Endothelial cell of umbilical vein (primary cell): ENCODE measurements at regions not wholly inside any gene's neighbourhood (a gene's known extent, or its start where the extent isn't known, plus 50 kb on each side); places are given as distances from the start of the nearest gene placed in this dataset.

Experiments used
- BruUV-seq: library from RNA; stranded (reverse); fragments of 400-500 nt; replicated peaks from 2 replicates; lab custom pipeline; 2021; lab: Mats Ljungman, UMichigan
- CTCF ChIA-PET: fragments of 300-600, 350-600 bp; sonication (Branson Sonifier 250); formaldehyde crosslinking; loops from one replicate; lab custom pipeline; 2021; ENCODE audit warnings: antibody characterized with exemption, inconsistent platforms; lab: Charles Lee
- POLR2A ChIA-PET: fragments of 300-600, 350-600 bp; sonication (Branson Sonifier 250); formaldehyde crosslinking; loops from one replicate; lab custom pipeline; 2021; ENCODE audit warnings: antibody characterized with exemption, inconsistent platforms; lab: Charles Lee
- DNase-seq: peaks from one replicate; pipeline ENCODE4 v3.0.0-alpha.2; 2011; ENCODE audit warnings: low read depth, low spot score
- FAIRE-seq: peaks from 2 replicates; lab custom pipeline; 2011; peaks lifted over from hg19 to GRCh38; lab: Jason Lieb, UNC
- H2AFZ ChIP-seq: 2 replicates; pipeline ENCODE4 v1.6.0; 2012; ENCODE audit warnings: low read depth, low read length, control low read depth, inconsistent platforms
- H3K27ac ChIP-seq: 2 replicates; pipeline ENCODE4 v1.5.1; 2011; ENCODE audit warnings: low read depth, mild to moderate bottlenecking, control low read depth, low read length, moderate library complexity; ENCODE audit not compliant: insufficient read depth
- H3K27me3 ChIP-seq, 2 experiments: 2 replicates each; pipeline versions ENCODE4 v1.6.0 to v1.6.1; 2011; ENCODE audit warnings: low read length in 2 of 2, mixed read lengths in 1 of 2; ENCODE audit not compliant: control insufficient read depth in 2 of 2, insufficient read depth in 2 of 2
- H3K36me3 ChIP-seq, 2 experiments: 2 replicates in 1 of 2; 3 replicates in 1 of 2; pipeline ENCODE4 v1.5.1; 2011; ENCODE audit warnings: low read length in 2 of 2, mild to moderate bottlenecking in 1 of 2, moderate library complexity in 1 of 2; ENCODE audit not compliant: control insufficient read depth in 2 of 2, insufficient read depth in 2 of 2; ENCODE audit errors: extremely low read depth in 1 of 2
- H3K4me1 ChIP-seq: 3 replicates; pipeline ENCODE4 v1.5.1; 2011; ENCODE audit warnings: mild to moderate bottlenecking, low read length; ENCODE audit not compliant: control insufficient read depth, insufficient read depth; ENCODE audit errors: extremely low read depth
- H3K4me2 ChIP-seq: 2 replicates; pipeline ENCODE4 v1.6.1; 2011; ENCODE audit warnings: low read length, control low read depth, mixed read lengths; ENCODE audit not compliant: insufficient read depth
- H3K4me3 ChIP-seq, 3 experiments: fragments of 200-600 bp in 1 of 3; sonication (generic), shearing (Covaris generic) in 1 of 3; replicated peaks in 1 of 3; 2 replicates each; pipeline ENCODE4 v1.5.1; 2011 to 2016; ENCODE audit warnings: control low read depth in 3 of 3, low read length in 3 of 3, mild to moderate bottlenecking in 2 of 3, inconsistent platforms in 1 of 3, low read depth in 1 of 3, moderate library complexity in 1 of 3; ENCODE audit not compliant: insufficient read depth in 1 of 3
- H3K79me2 ChIP-seq: 2 replicates; pipeline ENCODE4 v1.6.0; 2012; ENCODE audit warnings: low read length, inconsistent platforms; ENCODE audit not compliant: control insufficient read depth, insufficient read depth
- H3K9ac ChIP-seq: replicated peaks from 2 replicates; pipeline ENCODE3; 2011; ENCODE audit warnings: low read length, control low read depth; ENCODE audit not compliant: insufficient read depth; ENCODE audit errors: extremely low read depth
- H3K9me1 ChIP-seq: replicated peaks from 3 replicates; pipeline ENCODE4 v1.6.0; 2011; ENCODE audit warnings: mild to moderate bottlenecking, low read length; ENCODE audit not compliant: control insufficient read depth, insufficient read depth; ENCODE audit errors: extremely low read depth
- H3K9me3 ChIP-seq: replicated peaks from 2 replicates; pipeline ENCODE4 v1.5.1; 2012; ENCODE audit warnings: low read length, inconsistent platforms; ENCODE audit not compliant: control insufficient read depth, insufficient read depth
- H4K20me1 ChIP-seq: replicated peaks from 2 replicates; pipeline ENCODE3; 2011; ENCODE audit warnings: mild to moderate bottlenecking, low read length; ENCODE audit not compliant: control insufficient read depth, insufficient read depth; ENCODE audit errors: extremely low read depth
- EZH2 ChIP-seq: IDR thresholded peaks from 2 replicates; pipeline ENCODE4 v1.6.1; 2012; ENCODE audit warnings: borderline replicate concordance, low read depth, mild to moderate bottlenecking, moderate library complexity, low read length, inconsistent platforms; ENCODE audit not compliant: severe bottlenecking
- FOS ChIP-seq: IDR thresholded peaks from 2 replicates; pipeline ENCODE4 v1.6.1; 2011; ENCODE audit warnings: mild to moderate bottlenecking, low read length, moderate library complexity, borderline replicate concordance; ENCODE audit not compliant: insufficient read depth
- GATA2 ChIP-seq: IDR thresholded peaks from 2 replicates; pipeline ENCODE4 v1.7.0; 2011; ENCODE audit warnings: low read depth, mild to moderate bottlenecking, moderate library complexity, mixed read lengths, low read length; ENCODE audit not compliant: insufficient read length, insufficient read depth
- JUN ChIP-seq: IDR thresholded peaks from 2 replicates; pipeline ENCODE4 v1.6.1; 2011; ENCODE audit warnings: borderline replicate concordance, low read depth; ENCODE audit not compliant: insufficient read length, insufficient read depth
- MYC ChIP-seq: IDR thresholded peaks from one replicate; pipeline ENCODE4 v1.6.1; 2011; ENCODE audit warnings: mild to moderate bottlenecking, low read depth, low read length
- POLR2A ChIP-seq: IDR thresholded peaks from 2 replicates; pipeline ENCODE4 v1.6.1; 2012; ENCODE audit warnings: low read depth, mild to moderate bottlenecking, control low read depth, low read length
- POLR2AphosphoS5 ChIP-seq: IDR thresholded peaks from 2 replicates; pipeline ENCODE4 v1.6.1; 2012; ENCODE audit warnings: low read depth, mild to moderate bottlenecking, control low read depth, low read length, moderate library complexity; ENCODE audit not compliant: insufficient read depth
- dilution Hi-C: fragments of 300-500 bp; cut with MboI; formaldehyde crosslinking; loops from one replicate; pipeline ENCODE4 v1.15.0; 2019; ENCODE audit warnings: low sequenced_read_pairs; ENCODE audit not compliant: extremely low pct_ligation_motif_present
- intact Hi-C: fragments of 100-400 bp; cut with micrococcal nuclease; formaldehyde crosslinking; loops from one replicate; pipeline ENCODE4 v1.10.0; 2022
- TF ChIP-seq, protein P1 (sequence below), 2 donors: IDR thresholded peaks; 1 replicate in 1 of 2; 2 replicates in 1 of 2; pipeline ENCODE4 v1.5.1; 2011; ENCODE audit warnings: low read length in 2 of 2, mild to moderate bottlenecking in 2 of 2, moderate library complexity in 2 of 2, control low read depth in 1 of 2, inconsistent platforms in 1 of 2, low read depth in 1 of 2; ENCODE audit not compliant: insufficient read depth in 1 of 2; ENCODE audit errors: extremely low read depth in 1 of 2
- TF ChIP-seq, protein P2 (sequence below): IDR thresholded peaks from 2 replicates; pipeline ENCODE4 v1.6.1; 2011; ENCODE audit not compliant: insufficient read depth, insufficient read length

DNA sequence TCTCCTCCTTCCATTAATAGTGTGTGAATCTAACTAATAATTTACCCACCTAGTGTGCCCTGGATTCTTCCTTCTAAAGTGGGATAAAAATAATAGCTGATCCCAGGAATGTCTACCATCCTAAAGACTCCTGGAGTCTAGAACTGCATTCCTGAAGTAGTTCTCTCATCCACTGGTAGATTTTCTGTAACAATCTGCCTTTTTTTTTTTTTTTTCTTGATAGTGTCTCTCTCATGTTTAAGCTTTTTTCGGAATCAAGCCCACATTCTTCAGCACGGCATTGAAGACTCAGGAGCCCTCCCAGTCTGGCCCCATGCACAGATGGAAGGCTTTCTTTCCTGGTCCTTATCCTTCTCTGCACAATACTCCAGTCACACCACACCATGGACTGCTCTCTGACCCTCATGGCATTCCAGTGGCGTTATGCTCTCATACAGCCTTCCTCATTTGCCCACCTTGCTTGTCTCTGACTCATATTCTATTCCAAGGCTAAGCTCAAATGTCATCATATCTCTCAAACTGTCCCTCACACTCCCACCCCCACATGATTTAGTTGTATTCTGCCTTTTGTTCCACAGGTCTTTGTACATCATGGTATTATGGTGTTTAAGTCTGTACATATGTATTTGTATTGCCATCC is 68.7 kb upstream of the FRY start:
- dilution Hi-C loops = no loop called here
- no peak overlapping the region for H3K4me3 ChIP-seq
- no peak for TF ChIP-seq POLR2AphosphoS5
- TF ChIP-seq, protein P1, sequence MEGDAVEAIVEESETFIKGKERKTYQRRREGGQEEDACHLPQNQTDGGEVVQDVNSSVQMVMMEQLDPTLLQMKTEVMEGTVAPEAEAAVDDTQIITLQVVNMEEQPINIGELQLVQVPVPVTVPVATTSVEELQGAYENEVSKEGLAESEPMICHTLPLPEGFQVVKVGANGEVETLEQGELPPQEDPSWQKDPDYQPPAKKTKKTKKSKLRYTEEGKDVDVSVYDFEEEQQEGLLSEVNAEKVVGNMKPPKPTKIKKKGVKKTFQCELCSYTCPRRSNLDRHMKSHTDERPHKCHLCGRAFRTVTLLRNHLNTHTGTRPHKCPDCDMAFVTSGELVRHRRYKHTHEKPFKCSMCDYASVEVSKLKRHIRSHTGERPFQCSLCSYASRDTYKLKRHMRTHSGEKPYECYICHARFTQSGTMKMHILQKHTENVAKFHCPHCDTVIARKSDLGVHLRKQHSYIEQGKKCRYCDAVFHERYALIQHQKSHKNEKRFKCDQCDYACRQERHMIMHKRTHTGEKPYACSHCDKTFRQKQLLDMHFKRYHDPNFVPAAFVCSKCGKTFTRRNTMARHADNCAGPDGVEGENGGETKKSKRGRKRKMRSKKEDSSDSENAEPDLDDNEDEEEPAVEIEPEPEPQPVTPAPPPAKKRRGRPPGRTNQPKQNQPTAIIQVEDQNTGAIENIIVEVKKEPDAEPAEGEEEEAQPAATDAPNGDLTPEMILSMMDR (IDR thresholded peaks at IDR 0.05; ENCODE audit: extremely low read depth in 1 of 2, insufficient read depth in 1 of 2, low read depth in 1 of 2, low read length in 2 of 2) = no peak
- TF ChIP-seq GATA2 = no peak
- no peak for TF ChIP-seq JUN
- TF ChIP-seq, protein P2, sequence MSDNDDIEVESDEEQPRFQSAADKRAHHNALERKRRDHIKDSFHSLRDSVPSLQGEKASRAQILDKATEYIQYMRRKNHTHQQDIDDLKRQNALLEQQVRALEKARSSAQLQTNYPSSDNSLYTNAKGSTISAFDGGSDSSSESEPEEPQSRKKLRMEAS = no peak
- no peak for TF ChIP-seq MYC
- no peak for TF ChIP-seq EZH2
- no peak for TF ChIP-seq POLR2A
- TF ChIP-seq FOS = no peak
- H3K9me1 ChIP-seq = no peaks in the 10 kb centered on the region
- H4K20me1 ChIP-seq = no peaks in the 10 kb centered on the region
- H2AFZ ChIP-seq = no peak overlapping the region
- ChIA-PET POLR2A (no interaction called here), CTCF (interaction anchor here (0.8 kb wide), 1 partner anchor 20 kb away, joined by 3 read pairs; no protein-coding TSS in a partner anchor)
- no peak for FAIRE-seq
- intact Hi-C loops = no loop called here
- H3K27ac ChIP-seq = no peak overlapping the region
- no peak for DNase-seq
- H3K36me3 ChIP-seq = no peaks in the 10 kb centered on the region
- H3K9me3 ChIP-seq = no peaks in the 10 kb centered on the region
- BruUV-seq = no TSS peak
- H3K4me2 ChIP-seq = no peak overlapping the region
- no peak overlapping the region for H3K9ac ChIP-seq
- no peaks in the 10 kb centered on the region for H3K79me2 ChIP-seq
- H3K27me3 ChIP-seq = peaks cover 0 to 2% of the 10 kb centered on the region in 2 experiments
- H3K4me1 ChIP-seq = no peaks in the 10 kb centered on the region
